Fibroblast of lung (primary cell): ENCODE measurements at regions not wholly inside any gene's neighbourhood (a gene's known extent, or its start where the extent isn't known, plus 50 kb on each side); places are given as distances from the start of the nearest gene placed in this dataset.

Source experiments
- EZH2 ChIP-seq: IDR thresholded peaks from 2 replicates; pipeline ENCODE4 v1.5.1; 2012; ENCODE audit warnings: low read length, control low read depth, mild to moderate bottlenecking; ENCODE audit errors: missing control alignments
- TF ChIP-seq, protein P1 (sequence below), 2 donors: IDR thresholded peaks in 1 of 2; conservative IDR thresholded peaks in 1 of 2; 1 replicate in 1 of 2; 2 replicates in 1 of 2; pipeline ENCODE4 v1.5.1; 2011 to 2012; ENCODE audit warnings: low read length in 2 of 2, control low read depth in 1 of 2, inconsistent platforms in 1 of 2, low read depth in 1 of 2, mild to moderate bottlenecking in 1 of 2

DNA sequence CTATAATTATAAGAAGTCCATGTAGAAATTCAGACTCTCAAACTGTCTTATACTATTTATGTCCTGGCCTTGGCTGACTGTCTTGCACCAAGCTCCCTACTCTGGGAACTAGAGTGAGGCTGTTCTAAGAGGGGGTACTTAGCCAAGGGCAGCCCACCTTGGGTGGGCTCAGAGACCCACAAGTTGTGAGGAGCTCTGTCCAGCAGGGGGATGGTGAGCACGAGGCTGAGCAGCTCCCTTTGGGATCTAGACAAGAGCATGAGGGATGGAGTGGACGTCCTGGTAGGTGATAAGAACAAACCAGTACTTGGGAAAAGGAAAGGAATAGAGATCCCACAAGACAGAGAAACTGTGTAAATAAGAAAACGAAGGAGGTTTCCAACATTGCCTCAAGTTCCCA lies 127.1 kb upstream of the SLC44A3 start:
- TF ChIP-seq, protein P1, sequence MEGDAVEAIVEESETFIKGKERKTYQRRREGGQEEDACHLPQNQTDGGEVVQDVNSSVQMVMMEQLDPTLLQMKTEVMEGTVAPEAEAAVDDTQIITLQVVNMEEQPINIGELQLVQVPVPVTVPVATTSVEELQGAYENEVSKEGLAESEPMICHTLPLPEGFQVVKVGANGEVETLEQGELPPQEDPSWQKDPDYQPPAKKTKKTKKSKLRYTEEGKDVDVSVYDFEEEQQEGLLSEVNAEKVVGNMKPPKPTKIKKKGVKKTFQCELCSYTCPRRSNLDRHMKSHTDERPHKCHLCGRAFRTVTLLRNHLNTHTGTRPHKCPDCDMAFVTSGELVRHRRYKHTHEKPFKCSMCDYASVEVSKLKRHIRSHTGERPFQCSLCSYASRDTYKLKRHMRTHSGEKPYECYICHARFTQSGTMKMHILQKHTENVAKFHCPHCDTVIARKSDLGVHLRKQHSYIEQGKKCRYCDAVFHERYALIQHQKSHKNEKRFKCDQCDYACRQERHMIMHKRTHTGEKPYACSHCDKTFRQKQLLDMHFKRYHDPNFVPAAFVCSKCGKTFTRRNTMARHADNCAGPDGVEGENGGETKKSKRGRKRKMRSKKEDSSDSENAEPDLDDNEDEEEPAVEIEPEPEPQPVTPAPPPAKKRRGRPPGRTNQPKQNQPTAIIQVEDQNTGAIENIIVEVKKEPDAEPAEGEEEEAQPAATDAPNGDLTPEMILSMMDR (conservative IDR thresholded peaks at IDR 0.05 in 1 of 2, IDR thresholded peaks at IDR 0.05 in 1 of 2; ENCODE audit: low read depth in 1 of 2, low read length in 2 of 2): no peak
- TF ChIP-seq EZH2: no peak
